ENCODE measurements at regions not wholly inside any gene's neighbourhood (a gene's known extent, or its start where the extent isn't known, plus 50 kb on each side); places are given as distances from the start of the nearest gene placed in this dataset.
"Not testable (repeated sequence)": the region's sequence is repeated elsewhere in the genome, so short reads cannot be mapped to it uniquely, and the experiment has no call there.

- no peaks in the 10 kb centered on the region for H3F3A ChIP-seq (ENCODE audit: insufficient read depth, low read depth)
- no peak for DNase-seq
Observed at GRCh38 chr12:59486827-59487226, 109.0 kb upstream of the SLC16A7 start.

GRCh38 chr12:59484575-59484974 lies 111.3 kb upstream of the SLC16A7 start:
- Histone ChIP-seq H3K9me3 (ENCODE audit: insufficient read depth, low read depth) (no peaks in the 10 kb centered on the region), H3K9me2 (ENCODE audit: insufficient read depth) (no peaks in the 10 kb centered on the region), H4K20me1 (ENCODE audit: insufficient read depth) (no peaks in the 10 kb centered on the region), H3K27me3 (ENCODE audit: insufficient read depth, low read depth) (no peaks in the 10 kb centered on the region), H3K79me2 (ENCODE audit: low read depth) (no peaks in the 10 kb centered on the region), H2AFZ (no peak overlapping the region), H3K4me1 (replicated peaks; ENCODE audit: insufficient read depth) (no peaks in the 10 kb centered on the region), H3K36me3 (ENCODE audit: low read depth) (no peaks in the 10 kb centered on the region), H3K4me2 (no peak overlapping the region), H3K4me3 (no peak overlapping the region), H3F3A (ENCODE audit: insufficient read depth, low read depth) (no peaks in the 10 kb centered on the region), H3K27ac (no peak overlapping the region)
- no peak for DNase-seq
- intact Hi-C loops (cut with micrococcal nuclease; ENCODE audit: unreplicated experiment) = no loop called here
- TF ChIP-seq, protein P1, sequence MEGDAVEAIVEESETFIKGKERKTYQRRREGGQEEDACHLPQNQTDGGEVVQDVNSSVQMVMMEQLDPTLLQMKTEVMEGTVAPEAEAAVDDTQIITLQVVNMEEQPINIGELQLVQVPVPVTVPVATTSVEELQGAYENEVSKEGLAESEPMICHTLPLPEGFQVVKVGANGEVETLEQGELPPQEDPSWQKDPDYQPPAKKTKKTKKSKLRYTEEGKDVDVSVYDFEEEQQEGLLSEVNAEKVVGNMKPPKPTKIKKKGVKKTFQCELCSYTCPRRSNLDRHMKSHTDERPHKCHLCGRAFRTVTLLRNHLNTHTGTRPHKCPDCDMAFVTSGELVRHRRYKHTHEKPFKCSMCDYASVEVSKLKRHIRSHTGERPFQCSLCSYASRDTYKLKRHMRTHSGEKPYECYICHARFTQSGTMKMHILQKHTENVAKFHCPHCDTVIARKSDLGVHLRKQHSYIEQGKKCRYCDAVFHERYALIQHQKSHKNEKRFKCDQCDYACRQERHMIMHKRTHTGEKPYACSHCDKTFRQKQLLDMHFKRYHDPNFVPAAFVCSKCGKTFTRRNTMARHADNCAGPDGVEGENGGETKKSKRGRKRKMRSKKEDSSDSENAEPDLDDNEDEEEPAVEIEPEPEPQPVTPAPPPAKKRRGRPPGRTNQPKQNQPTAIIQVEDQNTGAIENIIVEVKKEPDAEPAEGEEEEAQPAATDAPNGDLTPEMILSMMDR (conservative IDR thresholded peaks at IDR 0.05) = no peak
- no peak for TF ChIP-seq EZH2 (IDR thresholded peaks at IDR 0.05; ENCODE audit: low read depth)
- no TSS peak for BruUV-seq (replicated peaks)
- ChIA-PET POLR2A (ENCODE audit: unreplicated experiment) (no interaction called here), CTCF (no interaction called here)

More at GRCh38 chr12:59486827-59487226, 109.0 kb upstream of the SLC16A7 start:
- H3K27ac ChIP-seq = no peak overlapping the region
- H3K4me3 ChIP-seq = no peak overlapping the region
- ChIA-PET POLR2A (ENCODE audit: unreplicated experiment) (no interaction called here), CTCF (no interaction called here)
- no peaks in the 10 kb centered on the region for H3K9me2 ChIP-seq (ENCODE audit: insufficient read depth)
- no peaks in the 10 kb centered on the region for H3K79me2 ChIP-seq (ENCODE audit: low read depth)
- TF ChIP-seq EZH2 (IDR thresholded peaks at IDR 0.05; ENCODE audit: low read depth) = no peak
- TF ChIP-seq, protein P1 (conservative IDR thresholded peaks at IDR 0.05) = no peak
- H3K36me3 ChIP-seq (ENCODE audit: low read depth) = no peaks in the 10 kb centered on the region
- no TSS peak for BruUV-seq (replicated peaks)
- no peak overlapping the region for H2AFZ ChIP-seq
- no peaks in the 10 kb centered on the region for H3K4me1 ChIP-seq (replicated peaks; ENCODE audit: insufficient read depth)
- no peaks in the 10 kb centered on the region for H3K27me3 ChIP-seq (ENCODE audit: insufficient read depth, low read depth)
- H3K4me2 ChIP-seq = no peak overlapping the region
- no peaks in the 10 kb centered on the region for H3K9me3 ChIP-seq (ENCODE audit: insufficient read depth, low read depth)
- intact Hi-C loops (cut with micrococcal nuclease; ENCODE audit: unreplicated experiment) = no loop called here
- no peaks in the 10 kb centered on the region for H4K20me1 ChIP-seq (ENCODE audit: insufficient read depth)

GRCh38 chr12:59474236-59474635 lies 121.6 kb upstream of the SLC16A7 start:
- H3K79me2 ChIP-seq (ENCODE audit: low read depth); H2AFZ ChIP-seq; H3K9me3 ChIP-seq (ENCODE audit: insufficient read depth, low read depth); intact Hi-C loops (cut with micrococcal nuclease; ENCODE audit: unreplicated experiment); H3K27me3 ChIP-seq (ENCODE audit: insufficient read depth, low read depth); H3K4me1 ChIP-seq (replicated peaks; ENCODE audit: insufficient read depth); H3K27ac ChIP-seq; H3K4me3 ChIP-seq; DNase-seq; BruUV-seq (replicated peaks); CTCF ChIA-PET; H3K9me2 ChIP-seq (ENCODE audit: insufficient read depth); H4K20me1 ChIP-seq (ENCODE audit: insufficient read depth); H3F3A ChIP-seq (ENCODE audit: insufficient read depth, low read depth); H3K4me2 ChIP-seq; POLR2A ChIA-PET (ENCODE audit: unreplicated experiment); H3K36me3 ChIP-seq (ENCODE audit: low read depth): not testable (repeated sequence)

GRCh38 chr12:59472273-59472672 lies 123.6 kb upstream of the SLC16A7 start:
- Histone ChIP-seq H3K36me3 (ENCODE audit: low read depth) (no peaks in the 10 kb centered on the region), H3K27ac (no peak overlapping the region), H3K9me2 (ENCODE audit: insufficient read depth) (no peaks in the 10 kb centered on the region), H3K4me2 (no peak overlapping the region), H3K4me1 (replicated peaks; ENCODE audit: insufficient read depth) (no peaks in the 10 kb centered on the region), H3K4me3 (no peak overlapping the region), H3K27me3 (ENCODE audit: insufficient read depth, low read depth) (no peaks in the 10 kb centered on the region), H3K9me3 (ENCODE audit: insufficient read depth, low read depth) (no peaks in the 10 kb centered on the region), H3F3A (ENCODE audit: insufficient read depth, low read depth) (no peaks in the 10 kb centered on the region), H2AFZ (no peak overlapping the region), H3K79me2 (ENCODE audit: low read depth) (no peaks in the 10 kb centered on the region), H4K20me1 (ENCODE audit: insufficient read depth) (no peaks in the 10 kb centered on the region)
- BruUV-seq (replicated peaks) = no TSS peak
- no peak for DNase-seq
- intact Hi-C loops (cut with micrococcal nuclease; ENCODE audit: unreplicated experiment) = no loop called here
- POLR2A ChIA-PET (ENCODE audit: unreplicated experiment) = no interaction called here
- no peak for TF ChIP-seq EZH2 (IDR thresholded peaks at IDR 0.05; ENCODE audit: low read depth)
- TF ChIP-seq, protein P1 (conservative IDR thresholded peaks at IDR 0.05) = no peak
- CTCF ChIA-PET = no interaction called here
